ENCODE measurements at regions not wholly inside any gene's neighbourhood (a gene's known extent, or its start where the extent isn't known, plus 50 kb on each side); places are given as distances from the start of the nearest gene placed in this dataset.

DNA sequence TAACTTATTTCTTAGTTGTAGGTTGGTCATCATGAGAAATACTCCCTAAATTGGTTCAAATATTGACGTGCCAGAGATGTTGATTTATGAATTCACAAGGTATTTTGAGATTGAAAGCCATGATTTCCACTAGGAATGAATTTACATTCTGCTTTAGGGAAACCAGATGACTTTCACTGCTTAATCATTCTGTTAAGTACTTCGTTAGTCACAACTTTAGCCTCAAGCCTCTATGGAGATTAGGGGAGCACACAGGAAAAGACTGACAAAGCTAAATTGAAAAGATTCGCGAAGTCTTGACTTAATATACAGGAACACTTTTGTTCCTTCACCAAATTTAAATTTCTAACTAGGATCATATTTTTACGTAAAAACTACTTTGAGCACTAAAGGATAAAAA lies 250.4 kb upstream of the CACNA2D1 start:
- TF ChIP-seq, protein P1, sequence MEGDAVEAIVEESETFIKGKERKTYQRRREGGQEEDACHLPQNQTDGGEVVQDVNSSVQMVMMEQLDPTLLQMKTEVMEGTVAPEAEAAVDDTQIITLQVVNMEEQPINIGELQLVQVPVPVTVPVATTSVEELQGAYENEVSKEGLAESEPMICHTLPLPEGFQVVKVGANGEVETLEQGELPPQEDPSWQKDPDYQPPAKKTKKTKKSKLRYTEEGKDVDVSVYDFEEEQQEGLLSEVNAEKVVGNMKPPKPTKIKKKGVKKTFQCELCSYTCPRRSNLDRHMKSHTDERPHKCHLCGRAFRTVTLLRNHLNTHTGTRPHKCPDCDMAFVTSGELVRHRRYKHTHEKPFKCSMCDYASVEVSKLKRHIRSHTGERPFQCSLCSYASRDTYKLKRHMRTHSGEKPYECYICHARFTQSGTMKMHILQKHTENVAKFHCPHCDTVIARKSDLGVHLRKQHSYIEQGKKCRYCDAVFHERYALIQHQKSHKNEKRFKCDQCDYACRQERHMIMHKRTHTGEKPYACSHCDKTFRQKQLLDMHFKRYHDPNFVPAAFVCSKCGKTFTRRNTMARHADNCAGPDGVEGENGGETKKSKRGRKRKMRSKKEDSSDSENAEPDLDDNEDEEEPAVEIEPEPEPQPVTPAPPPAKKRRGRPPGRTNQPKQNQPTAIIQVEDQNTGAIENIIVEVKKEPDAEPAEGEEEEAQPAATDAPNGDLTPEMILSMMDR (IDR thresholded peaks at IDR 0.05) = no peak
- TF ChIP-seq POLR2A (IDR thresholded peaks at IDR 0.05) = no peak

Measured in Peyer's patch (tissue), 4 donors.